ENCODE measurements at regions not wholly inside any gene's neighbourhood (a gene's known extent, or its start where the extent isn't known, plus 50 kb on each side); places are given as distances from the start of the nearest gene placed in this dataset.
"Not testable (repeated sequence)": the region's sequence is repeated elsewhere in the genome, so short reads cannot be mapped to it uniquely, and the experiment has no call there.

GRCh38 chr10:124242791-124243190, 149.4 kb upstream of the CHST15 start:
- no peak for DNase-seq (ENCODE audit: low read depth)

- no peak for DNase-seq (ENCODE audit: low read depth)
Measured at GRCh38 chr10:124242365-124242764, 149.0 kb upstream of the CHST15 start.

- not testable (repeated sequence) for DNase-seq (ENCODE audit: low read depth)
Measured at GRCh38 chr10:124241510-124241909, 148.1 kb upstream of the CHST15 start.

GRCh38 chr10:124240839-124241291, 147.5 kb upstream of the CHST15 start:
- DNase-seq (ENCODE audit: low read depth), result no peak

GRCh38 chr10:124239696-124240095, 146.3 kb upstream of the CHST15 start:
- no peak for DNase-seq (ENCODE audit: low read depth)

- no peak for DNase-seq (ENCODE audit: low read depth)
Measured at GRCh38 chr10:124239134-124239533, 145.7 kb upstream of the CHST15 start.

- DNase-seq (ENCODE audit: low read depth), result no peak
Measured at GRCh38 chr10:124238367-124238766, 145.0 kb upstream of the CHST15 start.

GRCh38 chr10:124237282-124237961, 144.0 kb upstream of the CHST15 start:
- DNase-seq (ENCODE audit: low read depth), result no peak

GRCh38 chr10:124236816-124237215, 143.4 kb upstream of the CHST15 start:
- DNase-seq (ENCODE audit: low read depth), result no peak

GRCh38 chr10:124236136-124236535, 142.7 kb upstream of the CHST15 start:
- no peak for DNase-seq (ENCODE audit: low read depth)

- no peak for DNase-seq (ENCODE audit: low read depth)
Measured at GRCh38 chr10:124235232-124235631, 141.8 kb upstream of the CHST15 start.

GRCh38 chr10:124233546-124234138, 140.2 kb upstream of the CHST15 start:
- DNase-seq (ENCODE audit: low read depth), result no peak

GRCh38 chr10:124232686-124233545, 139.5 kb upstream of the CHST15 start:
- no peak for DNase-seq (ENCODE audit: low read depth)

GRCh38 chr10:124231168-124232155, 138.1 kb upstream of the CHST15 start:
- no peak for DNase-seq (ENCODE audit: low read depth)

GRCh38 chr10:124230635-124231167, 137.3 kb upstream of the CHST15 start:
- DNase-seq (ENCODE audit: low read depth), result no peak

- DNase-seq (ENCODE audit: low read depth), result no peak
Measured at GRCh38 chr10:124229989-124230634, 136.7 kb upstream of the CHST15 start.

GRCh38 chr10:124229201-124229988, 136.0 kb upstream of the CHST15 start:
- no peak for DNase-seq (ENCODE audit: low read depth)

- no peak for DNase-seq (ENCODE audit: low read depth)
Measured at GRCh38 chr10:124228471-124228870, 135.1 kb upstream of the CHST15 start.

GRCh38 chr10:124227988-124228387, 134.6 kb upstream of the CHST15 start:
- no peak for DNase-seq (ENCODE audit: low read depth)
